ENCODE measurements at regions not wholly inside any gene's neighbourhood (a gene's known extent, or its start where the extent isn't known, plus 50 kb on each side); places are given as distances from the start of the nearest gene placed in this dataset.
"Not testable (repeated sequence)": the region's sequence is repeated elsewhere in the genome, so short reads cannot be mapped to it uniquely, and the experiment has no call there.

DNA sequence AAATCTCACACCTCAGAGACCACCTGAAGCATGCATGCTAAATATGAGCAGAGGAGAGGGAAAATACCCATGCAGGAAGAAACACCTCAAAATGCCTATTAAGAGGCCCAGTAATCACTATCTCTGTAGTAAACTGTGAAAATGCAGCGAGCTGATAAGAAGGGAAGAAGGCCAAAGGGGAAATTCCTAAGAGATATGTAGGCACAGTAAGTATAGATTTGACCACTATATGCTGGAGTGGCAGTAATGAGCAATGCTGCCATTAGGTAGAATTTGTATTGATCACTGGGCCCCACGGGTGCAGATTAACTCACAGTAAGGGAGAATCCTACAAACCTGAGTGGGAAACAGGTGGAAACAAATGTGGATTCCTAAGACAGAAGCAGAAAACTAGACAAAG, 1813.1 kb upstream of the RAG2 start:
- no peak overlapping the region for H3K27ac ChIP-seq (ENCODE audit: low read length)
- no peak overlapping the region for H3K9ac ChIP-seq (ENCODE audit: low read length in 2 of 2)
- H3K4me1 ChIP-seq (ENCODE audit: control insufficient read depth, insufficient read depth, low read length) = no peaks in the 10 kb centered on the region
- H3K27me3 ChIP-seq (ENCODE audit: control insufficient read depth in 1 of 2, insufficient read depth in 2 of 2, low read length in 2 of 2) = no peaks in the 10 kb centered on the region
- H3K9me3 ChIP-seq (ENCODE audit: control insufficient read depth in 2 of 2, low read length in 2 of 2) = peaks cover 0 to 2% of the 10 kb centered on the region in 2 donors
- H3K4me3 ChIP-seq (ENCODE audit: low read length in 2 of 2) = no peak overlapping the region
- H3K36me3 ChIP-seq (ENCODE audit: control insufficient read depth in 2 of 2, insufficient read depth in 2 of 2, low read length in 2 of 2) = no peaks in the 10 kb centered on the region

GRCh38 chr11:38402063-38402462, 1804.0 kb upstream of the RAG2 start:
- Histone ChIP-seq H3K36me3 (ENCODE audit: control insufficient read depth in 2 of 2, insufficient read depth in 2 of 2, low read length in 2 of 2) (no peaks in the 10 kb centered on the region), H3K9me3 (ENCODE audit: control insufficient read depth in 2 of 2, low read length in 2 of 2) (no peaks in the 10 kb centered on the region), H3K9ac (ENCODE audit: low read length in 2 of 2) (no peak overlapping the region), H3K27me3 (ENCODE audit: control insufficient read depth in 1 of 2, insufficient read depth in 2 of 2, low read length in 2 of 2) (no peaks in the 10 kb centered on the region), H3K27ac (ENCODE audit: low read length) (no peak overlapping the region), H3K4me3 (ENCODE audit: low read length in 2 of 2) (no peak overlapping the region), H3K4me1 (ENCODE audit: control insufficient read depth, insufficient read depth, low read length) (no peaks in the 10 kb centered on the region)

GRCh38 chr11:38392176-38392575, 1794.1 kb upstream of the RAG2 start:
- no peak overlapping the region for H3K9ac ChIP-seq (ENCODE audit: low read length in 2 of 2)
- H3K36me3 ChIP-seq (ENCODE audit: control insufficient read depth in 2 of 2, insufficient read depth in 2 of 2, low read length in 2 of 2) = no peaks in the 10 kb centered on the region
- no peaks in the 10 kb centered on the region for H3K4me1 ChIP-seq (ENCODE audit: control insufficient read depth, insufficient read depth, low read length)
- no peak overlapping the region for H3K4me3 ChIP-seq (ENCODE audit: low read length in 2 of 2)
- H3K27me3 ChIP-seq (ENCODE audit: control insufficient read depth in 1 of 2, insufficient read depth in 2 of 2, low read length in 2 of 2) = no peaks in the 10 kb centered on the region
- H3K27ac ChIP-seq (ENCODE audit: low read length) = no peak overlapping the region
- no peaks in the 10 kb centered on the region for H3K9me3 ChIP-seq (ENCODE audit: control insufficient read depth in 2 of 2, low read length in 2 of 2)

DNA sequence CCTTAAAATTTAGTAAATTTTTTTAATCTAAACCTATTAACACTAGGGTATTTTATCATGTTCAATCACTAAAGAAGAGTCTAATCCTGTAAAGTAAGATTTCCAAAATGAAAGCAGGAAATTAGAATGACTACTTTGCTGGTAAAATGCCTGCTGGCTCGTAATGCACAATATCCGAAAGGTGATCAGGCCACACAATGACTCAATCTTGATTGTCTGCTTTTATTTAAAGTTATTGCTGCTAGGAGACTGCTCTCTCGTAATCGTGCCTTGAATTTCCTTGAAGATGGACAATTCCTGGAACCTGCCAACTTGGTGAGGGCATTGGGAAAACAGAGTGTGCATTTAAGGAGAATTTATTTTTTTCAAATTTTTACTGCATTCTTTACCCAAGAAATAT, 1786.5 kb upstream of the RAG2 start:
- H3K27me3 ChIP-seq (ENCODE audit: control insufficient read depth in 1 of 2, insufficient read depth in 2 of 2, low read length in 2 of 2) = no peaks in the 10 kb centered on the region
- no peaks in the 10 kb centered on the region for H3K9me3 ChIP-seq (ENCODE audit: control insufficient read depth in 2 of 2, low read length in 2 of 2)
- H3K4me1 ChIP-seq (ENCODE audit: control insufficient read depth, insufficient read depth, low read length) = no peaks in the 10 kb centered on the region
- no peak overlapping the region for H3K4me3 ChIP-seq (ENCODE audit: low read length in 2 of 2)
- no peaks in the 10 kb centered on the region for H3K36me3 ChIP-seq (ENCODE audit: control insufficient read depth in 2 of 2, insufficient read depth in 2 of 2, low read length in 2 of 2)
- no peak overlapping the region for H3K9ac ChIP-seq (ENCODE audit: low read length in 2 of 2)
- H3K27ac ChIP-seq (ENCODE audit: low read length) = no peak overlapping the region

DNA sequence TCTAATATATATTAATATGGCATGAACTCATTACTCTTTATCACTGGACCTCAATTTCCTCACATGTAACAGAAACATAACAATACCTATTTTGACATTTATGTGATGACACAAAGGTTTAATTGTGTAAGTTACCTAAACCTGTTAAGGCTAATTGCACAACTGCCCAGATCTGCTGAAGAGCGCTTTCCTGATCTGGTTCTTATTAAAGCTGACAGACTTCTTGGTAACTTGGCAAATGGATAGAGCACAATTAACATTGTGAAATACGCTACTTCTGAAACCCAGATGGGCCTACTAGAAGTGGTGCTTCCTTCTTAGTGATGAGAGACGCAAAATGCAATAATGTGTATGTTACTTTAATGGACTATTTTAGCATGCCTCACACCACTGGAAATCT, 1767.2 kb upstream of the RAG2 start:
- Histone ChIP-seq H3K9me3 (ENCODE audit: control insufficient read depth in 2 of 2, low read length in 2 of 2) (no peaks in the 10 kb centered on the region), H3K36me3 (ENCODE audit: control insufficient read depth in 2 of 2, insufficient read depth in 2 of 2, low read length in 2 of 2) (no peaks in the 10 kb centered on the region), H3K4me3 (ENCODE audit: low read length in 2 of 2) (no peak overlapping the region), H3K4me1 (ENCODE audit: control insufficient read depth, insufficient read depth, low read length) (no peaks in the 10 kb centered on the region), H3K27me3 (ENCODE audit: control insufficient read depth in 1 of 2, insufficient read depth in 2 of 2, low read length in 2 of 2) (no peaks in the 10 kb centered on the region), H3K9ac (ENCODE audit: low read length in 2 of 2) (no peak overlapping the region), H3K27ac (ENCODE audit: low read length) (no peak overlapping the region)

DNA sequence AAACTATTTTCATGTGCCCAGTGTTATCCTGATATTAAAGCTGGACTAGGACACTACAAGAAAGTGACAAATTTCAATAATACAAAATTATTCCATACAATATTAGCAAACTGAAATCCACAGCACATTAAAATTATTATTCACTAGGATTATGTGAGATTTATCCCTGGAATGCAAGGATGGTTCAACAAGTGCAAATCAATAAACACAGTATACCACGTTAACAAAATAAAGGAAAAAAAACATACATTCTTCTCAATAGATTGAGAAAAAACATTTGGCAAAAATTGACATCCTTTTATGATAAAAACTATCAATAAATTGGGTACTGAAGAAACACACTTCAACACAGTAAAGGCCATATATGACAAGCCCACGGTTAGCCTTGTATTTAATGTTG, 1758.2 kb upstream of the RAG2 start:
- Histone ChIP-seq H3K27me3 (ENCODE audit: control insufficient read depth in 1 of 2, insufficient read depth in 2 of 2, low read length in 2 of 2) (no peaks in the 10 kb centered on the region), H3K9me3 (ENCODE audit: control insufficient read depth in 2 of 2, low read length in 2 of 2) (peaks cover 0 to 3% of the 10 kb centered on the region in 2 donors), H3K36me3 (ENCODE audit: control insufficient read depth in 2 of 2, insufficient read depth in 2 of 2, low read length in 2 of 2) (no peaks in the 10 kb centered on the region), H3K9ac (ENCODE audit: low read length in 2 of 2) (no peak overlapping the region), H3K27ac (ENCODE audit: low read length) (no peak overlapping the region), H3K4me1 (ENCODE audit: control insufficient read depth, insufficient read depth, low read length) (no peaks in the 10 kb centered on the region), H3K4me3 (ENCODE audit: low read length in 2 of 2) (no peak overlapping the region)

DNA sequence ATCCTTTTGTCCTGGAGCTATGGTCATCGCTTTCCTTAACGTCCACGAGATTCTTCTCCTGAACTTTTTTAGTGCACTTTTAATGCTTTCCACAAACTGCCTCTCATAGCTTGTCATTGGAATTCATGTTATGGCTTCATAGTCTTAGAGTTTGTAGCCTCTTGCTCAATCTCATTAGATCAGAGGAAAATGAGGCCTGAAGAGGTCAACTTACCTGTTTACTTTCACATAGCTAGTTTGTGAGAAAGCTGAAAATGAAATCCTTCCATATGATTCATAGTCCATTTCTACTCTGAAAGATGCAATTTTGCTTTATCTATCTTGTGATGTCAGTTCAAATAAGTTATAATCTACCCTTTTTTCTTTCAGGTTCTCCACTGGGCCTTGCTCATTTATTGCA, 1747.2 kb upstream of the RAG2 start:
- no peaks in the 10 kb centered on the region for H3K4me1 ChIP-seq (ENCODE audit: control insufficient read depth, insufficient read depth, low read length)
- no peak overlapping the region for H3K9ac ChIP-seq (ENCODE audit: low read length in 2 of 2)
- H3K4me3 ChIP-seq (ENCODE audit: low read length in 2 of 2) = no peak overlapping the region
- H3K27ac ChIP-seq (ENCODE audit: low read length) = no peak overlapping the region
- no peaks in the 10 kb centered on the region for H3K27me3 ChIP-seq (ENCODE audit: control insufficient read depth in 1 of 2, insufficient read depth in 2 of 2, low read length in 2 of 2)
- no peaks in the 10 kb centered on the region for H3K36me3 ChIP-seq (ENCODE audit: control insufficient read depth in 2 of 2, insufficient read depth in 2 of 2, low read length in 2 of 2)
- H3K9me3 ChIP-seq (ENCODE audit: control insufficient read depth in 2 of 2, low read length in 2 of 2) = peaks cover 2 to 3% of the 10 kb centered on the region in 2 donors

GRCh38 chr11:38341612-38342011, 1743.6 kb upstream of the RAG2 start:
- not testable (repeated sequence) for H3K36me3 ChIP-seq (ENCODE audit: control insufficient read depth in 2 of 2, insufficient read depth in 2 of 2, low read length in 2 of 2); H3K9ac ChIP-seq (ENCODE audit: low read length in 2 of 2); H3K9me3 ChIP-seq (ENCODE audit: control insufficient read depth in 2 of 2, low read length in 2 of 2); H3K27ac ChIP-seq (ENCODE audit: low read length); H3K4me3 ChIP-seq (ENCODE audit: low read length in 2 of 2); H3K27me3 ChIP-seq (ENCODE audit: control insufficient read depth in 1 of 2, insufficient read depth in 2 of 2, low read length in 2 of 2); H3K4me1 ChIP-seq (ENCODE audit: control insufficient read depth, insufficient read depth, low read length)

DNA sequence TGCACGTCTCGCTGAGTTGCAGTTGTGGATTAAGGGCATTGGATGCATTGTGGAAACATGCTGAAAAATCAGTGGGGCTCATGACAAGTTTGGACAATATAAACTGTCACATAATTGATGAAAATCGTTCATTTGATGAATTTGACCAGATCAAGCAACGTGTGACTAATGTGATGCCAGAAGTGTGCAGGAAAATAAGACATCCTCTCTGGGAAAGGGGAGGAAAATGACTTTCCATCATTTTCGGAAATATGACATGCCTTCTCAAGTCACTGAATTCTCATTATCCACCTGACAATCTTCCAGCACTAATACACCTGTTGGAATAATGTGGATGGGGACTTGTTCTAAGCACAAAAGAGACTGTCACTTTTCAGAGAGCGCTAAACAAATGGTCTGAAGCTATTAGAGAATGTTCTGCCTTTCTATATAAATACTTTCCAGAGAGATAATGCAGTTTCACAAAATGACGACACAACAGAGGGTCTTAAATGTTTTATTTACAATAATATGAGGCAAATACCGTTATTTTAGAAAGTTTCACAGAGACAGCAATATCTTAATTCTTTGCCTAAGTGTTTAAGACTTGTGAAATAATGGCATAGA, 1741.9 kb upstream of the RAG2 start:
- no peak overlapping the region for H3K4me3 ChIP-seq (ENCODE audit: low read length in 2 of 2)
- H3K9ac ChIP-seq (ENCODE audit: low read length in 2 of 2) = no peak overlapping the region
- no peaks in the 10 kb centered on the region for H3K27me3 ChIP-seq (ENCODE audit: control insufficient read depth in 1 of 2, insufficient read depth in 2 of 2, low read length in 2 of 2)
- no peak overlapping the region for H3K27ac ChIP-seq (ENCODE audit: low read length)
- H3K36me3 ChIP-seq (ENCODE audit: control insufficient read depth in 2 of 2, insufficient read depth in 2 of 2, low read length in 2 of 2) = no peaks in the 10 kb centered on the region
- H3K4me1 ChIP-seq (ENCODE audit: control insufficient read depth, insufficient read depth, low read length) = no peaks in the 10 kb centered on the region
- no peaks in the 10 kb centered on the region for H3K9me3 ChIP-seq (ENCODE audit: control insufficient read depth in 2 of 2, low read length in 2 of 2)

DNA sequence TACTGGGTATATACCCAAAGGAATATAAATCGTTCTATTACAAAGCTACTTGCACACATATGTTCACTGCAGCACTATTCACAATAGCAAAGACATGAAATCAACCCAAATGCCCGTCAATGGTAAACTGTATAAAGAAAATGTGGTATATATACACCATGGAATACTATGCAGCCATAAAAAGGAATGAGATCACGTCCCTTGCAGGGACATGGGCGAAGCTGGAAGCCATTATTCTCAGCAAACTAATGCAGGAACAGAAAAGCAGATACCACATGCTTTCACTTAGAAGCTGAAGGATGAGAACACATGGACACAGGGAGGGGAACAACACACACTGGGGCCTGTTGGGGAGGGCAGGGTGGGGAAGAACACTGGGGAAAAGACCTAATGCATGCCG, 1740.0 kb upstream of the RAG2 start:
- H3K9ac ChIP-seq (ENCODE audit: low read length in 2 of 2); H3K27me3 ChIP-seq (ENCODE audit: control insufficient read depth in 1 of 2, insufficient read depth in 2 of 2, low read length in 2 of 2); H3K4me3 ChIP-seq (ENCODE audit: low read length in 2 of 2); H3K9me3 ChIP-seq (ENCODE audit: control insufficient read depth in 2 of 2, low read length in 2 of 2); H3K36me3 ChIP-seq (ENCODE audit: control insufficient read depth in 2 of 2, insufficient read depth in 2 of 2, low read length in 2 of 2); H3K27ac ChIP-seq (ENCODE audit: low read length); H3K4me1 ChIP-seq (ENCODE audit: control insufficient read depth, insufficient read depth, low read length): not testable (repeated sequence)

DNA sequence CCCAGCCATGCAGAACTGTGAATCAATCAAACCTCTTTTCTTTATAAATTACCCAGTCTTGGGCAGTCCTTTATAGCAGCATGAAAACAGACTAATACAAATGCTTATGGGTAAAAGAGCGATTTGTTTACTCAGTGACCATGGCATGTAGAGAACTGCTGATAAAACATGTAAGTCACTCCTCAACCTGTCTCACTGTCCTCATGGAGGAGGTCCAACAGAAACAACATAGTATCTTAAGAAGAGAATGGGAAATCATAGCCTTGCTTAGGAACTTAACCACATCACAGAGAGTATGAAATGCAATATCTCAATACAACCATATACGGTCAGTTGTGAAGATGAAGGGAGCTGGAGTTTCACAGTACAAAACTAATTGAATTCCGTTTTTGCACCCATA, 1734.0 kb upstream of the RAG2 start:
- no peaks in the 10 kb centered on the region for H3K4me1 ChIP-seq (ENCODE audit: control insufficient read depth, insufficient read depth, low read length)
- H3K27ac ChIP-seq (ENCODE audit: low read length) = no peak overlapping the region
- no peaks in the 10 kb centered on the region for H3K27me3 ChIP-seq (ENCODE audit: control insufficient read depth in 1 of 2, insufficient read depth in 2 of 2, low read length in 2 of 2)
- no peak overlapping the region for H3K9ac ChIP-seq (ENCODE audit: low read length in 2 of 2)
- H3K9me3 ChIP-seq (ENCODE audit: control insufficient read depth in 2 of 2, low read length in 2 of 2) = no peaks in the 10 kb centered on the region
- no peaks in the 10 kb centered on the region for H3K36me3 ChIP-seq (ENCODE audit: control insufficient read depth in 2 of 2, insufficient read depth in 2 of 2, low read length in 2 of 2)
- no peak overlapping the region for H3K4me3 ChIP-seq (ENCODE audit: low read length in 2 of 2)
